NCI-H1105 treated with DMSO at 0.1 percent for 48 hours (cell line): ENCODE measurements at regions not wholly inside any gene's neighbourhood (a gene's known extent, or its start where the extent isn't known, plus 50 kb on each side); places are given as distances from the start of the nearest gene placed in this dataset.
"Not testable (repeated sequence)": the region's sequence is repeated elsewhere in the genome, so short reads cannot be mapped to it uniquely, and the experiment has no call there.

Experiments used
- DNase-seq: peaks from one replicate; lab custom pipeline; 2025; lab: John Stamatoyannopoulos, UW

DNA sequence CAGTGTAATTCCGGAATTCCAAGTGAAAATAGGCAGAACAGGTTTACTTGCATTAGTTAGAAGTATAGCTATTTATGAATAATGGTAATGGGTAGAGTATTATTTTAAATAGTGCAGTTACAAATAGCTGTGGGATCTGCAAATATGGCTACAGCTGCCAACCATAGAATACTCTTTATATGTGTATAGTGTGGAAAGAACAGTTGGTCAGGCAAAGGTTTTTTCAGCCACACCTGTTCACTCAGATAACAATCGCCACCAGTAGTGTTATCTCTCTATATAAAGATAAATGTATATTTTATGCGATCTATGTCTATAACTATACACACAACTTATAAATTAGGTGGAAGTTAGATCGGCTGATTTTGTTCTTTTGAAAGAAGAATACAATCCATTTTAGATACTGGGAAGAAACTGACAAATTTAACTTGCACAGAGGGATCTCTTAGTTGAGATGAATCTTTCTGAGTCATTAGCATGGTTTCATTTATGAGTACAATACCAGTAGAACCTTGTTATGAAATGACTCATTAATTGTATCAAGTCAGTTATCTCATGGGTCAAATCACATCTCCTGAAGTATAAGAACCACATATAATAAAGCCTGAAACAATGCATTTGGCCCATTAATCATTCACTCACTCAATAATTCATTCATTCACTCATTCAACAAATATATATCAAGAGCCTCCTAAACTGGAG lies 100.9 kb upstream of the NR3C2 start:
- DNase-seq: no peak

DNA sequence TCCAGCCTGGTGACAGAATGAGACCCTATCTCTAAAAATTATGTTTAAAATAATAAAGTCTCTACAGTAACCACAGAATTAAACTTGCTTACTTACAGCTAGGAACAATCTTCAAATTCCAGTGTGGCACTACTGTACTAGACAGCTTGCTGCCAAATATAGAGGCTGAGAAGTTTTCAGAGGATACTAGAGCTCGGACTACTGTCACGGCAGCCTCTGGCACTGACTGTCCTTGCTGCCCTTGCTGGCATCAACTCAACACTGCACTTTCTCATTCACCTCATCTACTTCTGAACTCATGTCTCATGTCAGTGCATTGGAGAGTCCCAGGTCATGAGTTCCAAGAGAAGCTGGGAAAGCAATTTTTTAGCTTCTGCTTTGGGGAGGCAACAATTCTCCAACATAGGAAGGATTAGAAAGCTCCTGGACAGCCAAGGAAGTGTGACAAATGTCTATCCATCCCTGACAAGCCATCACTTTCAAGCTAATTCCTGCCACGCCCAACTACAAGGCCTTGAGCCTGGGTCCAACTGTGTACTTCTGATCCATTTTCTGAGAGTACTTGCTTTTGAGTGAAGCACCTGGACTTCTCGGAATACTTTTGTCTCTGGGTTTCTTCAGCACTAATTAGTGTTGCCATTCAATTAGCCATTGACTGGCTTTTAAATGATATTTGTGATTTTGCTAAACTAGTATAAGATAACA lies 98.6 kb upstream of the NR3C2 start:
- no peak for DNase-seq

DNA sequence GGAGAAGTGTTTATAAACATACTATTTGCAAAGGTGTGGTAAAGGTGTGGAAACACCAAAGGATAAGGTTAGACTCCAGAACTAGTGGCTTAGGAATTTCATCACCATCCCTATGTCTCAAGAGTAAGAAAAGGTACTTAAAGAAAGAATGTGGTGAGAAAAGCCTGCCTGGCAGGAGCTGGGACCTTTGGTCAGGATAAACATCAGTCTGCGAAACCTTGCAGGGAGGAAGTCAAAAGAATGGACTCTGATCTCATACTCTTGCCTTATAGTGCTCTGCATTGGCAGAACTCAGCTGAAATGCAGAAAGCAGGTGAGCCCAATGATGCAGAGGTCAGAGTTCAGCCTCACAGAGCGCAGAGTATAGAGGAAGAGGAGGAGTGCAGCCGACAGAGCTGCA lies 97.2 kb upstream of the NR3C2 start:
- no peak for DNase-seq

DNA sequence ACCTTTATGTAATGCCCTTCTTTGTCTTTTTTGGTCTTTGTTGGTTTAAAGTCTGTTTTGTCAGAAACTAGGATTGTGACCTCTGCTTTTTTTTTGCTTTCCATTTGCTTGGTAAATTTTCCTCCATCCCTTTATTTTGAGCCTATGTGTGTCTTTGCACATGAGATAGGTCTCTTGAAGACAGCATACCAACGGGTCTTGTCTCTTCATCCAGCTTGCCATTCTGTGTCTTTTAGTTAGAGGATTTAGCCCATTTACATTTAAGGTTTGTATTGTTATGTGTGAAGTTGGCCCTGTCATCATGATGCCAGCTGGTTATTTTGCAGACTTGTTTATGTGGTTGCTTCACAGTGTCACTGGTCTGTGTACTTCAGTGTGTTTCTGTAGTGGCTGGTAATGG lies 91.6 kb upstream of the NR3C2 start:
- not testable (repeated sequence) for DNase-seq

DNA sequence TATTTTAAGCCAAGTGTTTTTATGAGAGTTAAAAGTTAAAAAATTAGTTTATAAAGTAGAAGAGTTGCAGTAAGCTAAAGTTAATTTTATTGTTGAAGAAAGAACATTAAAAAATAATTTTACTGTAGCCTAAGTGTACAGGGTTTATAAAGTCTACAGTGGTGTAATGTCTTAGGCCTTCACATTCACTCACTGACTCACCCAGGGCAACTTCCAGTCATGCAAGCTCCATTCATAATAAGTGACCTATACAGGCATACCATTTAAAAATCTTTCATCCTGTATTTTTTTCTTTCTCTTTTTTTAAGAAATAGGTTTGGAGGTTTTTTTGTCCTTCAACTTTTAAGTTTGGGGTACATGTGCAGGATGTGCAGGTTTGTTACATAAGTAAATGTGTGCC lies 87.9 kb upstream of the NR3C2 start:
- DNase-seq: no peak

DNA sequence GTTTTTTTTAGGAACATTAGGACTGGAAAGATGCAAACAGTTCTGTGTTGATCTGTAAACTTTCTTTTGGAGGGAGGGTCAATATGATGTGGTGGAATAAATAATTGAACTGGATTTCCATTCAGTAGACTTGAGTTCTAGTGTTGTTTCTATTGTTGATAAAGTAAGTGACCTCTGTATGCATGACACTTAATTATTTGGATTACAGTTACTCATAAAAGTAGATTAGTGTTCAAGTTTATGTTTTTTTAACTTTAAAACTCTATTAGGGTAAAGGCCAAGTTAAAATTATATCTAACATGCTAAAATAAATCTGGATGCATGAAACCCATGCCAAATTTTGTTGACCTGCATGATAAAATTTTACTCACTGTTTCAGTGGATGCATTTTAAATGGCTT lies 85.4 kb upstream of the NR3C2 start:
- no peak for DNase-seq

DNA sequence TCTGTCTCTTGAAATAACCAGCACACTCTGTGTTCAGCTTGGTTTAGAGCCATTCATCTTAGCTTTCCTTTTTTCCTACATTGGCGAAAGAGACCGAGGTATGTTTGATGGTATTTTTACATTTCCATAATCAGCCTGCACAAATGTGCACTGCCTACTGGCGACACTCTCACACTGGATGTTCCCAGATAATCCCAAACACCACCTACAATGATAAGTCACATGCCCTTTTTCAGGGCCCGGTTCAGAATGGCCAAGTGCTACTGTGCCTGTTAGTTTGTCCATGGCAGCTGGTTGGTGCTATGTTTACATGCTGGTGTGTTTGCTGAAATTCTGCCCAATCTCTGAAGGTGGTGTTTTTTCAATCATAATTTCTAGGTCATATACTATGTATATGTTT lies 80.8 kb upstream of the NR3C2 start:
- no peak for DNase-seq

DNA sequence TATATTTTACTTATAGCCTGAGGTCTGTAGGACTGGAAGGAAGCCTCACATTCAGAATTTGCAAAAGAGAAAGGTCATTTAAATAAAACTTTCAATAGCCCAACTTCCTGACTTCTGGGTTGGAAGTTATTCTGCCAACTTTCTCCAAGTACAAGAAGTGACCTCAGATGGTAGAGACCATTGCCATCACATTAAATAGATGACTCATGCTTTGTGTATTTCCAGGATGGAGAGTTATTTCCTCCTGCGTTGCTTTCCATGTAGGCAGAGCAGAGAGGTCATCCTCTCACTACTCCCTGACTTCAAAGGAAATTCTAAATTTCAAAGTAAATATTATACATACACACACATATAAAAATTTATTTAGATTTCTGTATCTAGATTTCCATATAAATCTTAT lies 73.0 kb upstream of the NR3C2 start:
- DNase-seq: no peak

DNA sequence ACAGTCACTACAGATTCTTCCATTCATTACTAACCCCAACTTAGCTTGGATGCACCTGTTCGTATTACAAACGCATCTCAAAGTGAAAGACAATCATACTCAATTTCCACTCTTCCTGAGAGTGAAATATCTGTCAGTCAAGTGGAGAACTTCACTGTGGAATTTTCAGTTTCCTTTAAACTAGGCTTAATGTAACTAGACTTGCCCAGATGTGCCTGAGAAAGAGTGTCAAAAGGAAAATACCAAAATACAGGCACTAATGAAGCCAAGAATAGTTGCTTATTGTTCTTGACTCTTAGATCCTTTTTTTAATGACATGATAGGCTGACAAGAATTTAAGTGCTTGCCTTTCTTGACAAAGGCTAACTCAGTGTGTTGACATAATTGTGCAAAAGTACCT lies 72.4 kb upstream of the NR3C2 start:
- DNase-seq: no peak

DNA sequence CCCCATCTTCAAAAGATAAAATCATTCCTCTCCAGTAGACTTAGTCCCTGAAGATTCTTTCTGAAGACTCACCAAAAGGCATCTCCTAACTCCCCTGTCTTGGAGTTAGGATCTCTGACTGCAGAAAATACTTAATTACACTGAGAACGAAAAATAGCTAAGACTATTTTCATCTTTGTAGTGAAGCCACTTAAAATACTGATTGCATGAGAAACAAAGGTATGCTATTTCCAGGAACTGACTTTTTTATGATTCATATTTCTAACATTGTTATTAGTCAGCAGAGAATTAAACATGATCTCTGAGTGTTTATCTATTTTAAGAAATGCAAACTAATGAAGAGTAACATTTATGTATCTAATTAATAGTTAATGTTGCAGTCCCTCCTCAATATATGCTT lies 71.8 kb upstream of the NR3C2 start:
- no peak for DNase-seq

DNA sequence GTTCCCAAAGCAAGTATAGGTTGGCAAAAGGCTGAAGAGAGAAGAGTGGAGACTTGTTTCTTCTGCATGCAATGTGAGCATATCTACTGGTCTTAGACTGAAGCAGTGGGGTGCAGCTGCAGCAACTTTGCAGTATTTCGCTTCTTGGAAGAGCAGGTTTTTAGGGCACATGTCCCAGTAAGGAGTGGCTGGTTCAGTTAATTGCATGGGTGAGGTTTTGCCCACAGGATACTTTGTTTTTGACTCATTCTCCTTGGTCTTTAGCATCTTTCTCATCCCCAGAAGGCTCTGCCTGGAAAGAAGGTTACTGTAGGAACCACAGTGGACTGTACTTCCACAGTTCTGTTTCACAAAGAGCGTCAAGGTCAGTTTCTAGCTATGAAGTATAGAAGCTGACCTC lies 68.0 kb upstream of the NR3C2 start:
- DNase-seq: no peak

DNA sequence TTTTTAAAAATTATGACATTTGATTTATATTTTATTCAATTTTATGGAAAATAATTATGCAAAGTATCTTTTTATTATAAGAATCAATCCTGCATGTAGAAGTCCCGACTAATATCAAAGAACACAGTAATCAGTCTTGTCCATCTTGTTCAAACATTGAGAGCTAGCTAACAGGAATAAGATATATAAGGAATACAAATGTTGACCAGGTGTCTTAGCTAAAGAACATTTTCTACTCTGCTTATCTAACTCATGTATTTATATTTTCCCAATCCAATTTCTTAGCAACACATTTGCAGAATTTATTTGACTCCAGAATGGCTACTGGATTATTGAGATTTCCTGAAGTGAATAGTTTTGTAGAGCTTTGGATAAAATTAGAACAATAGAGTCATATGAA lies 61.5 kb upstream of the NR3C2 start:
- no peak for DNase-seq

DNA sequence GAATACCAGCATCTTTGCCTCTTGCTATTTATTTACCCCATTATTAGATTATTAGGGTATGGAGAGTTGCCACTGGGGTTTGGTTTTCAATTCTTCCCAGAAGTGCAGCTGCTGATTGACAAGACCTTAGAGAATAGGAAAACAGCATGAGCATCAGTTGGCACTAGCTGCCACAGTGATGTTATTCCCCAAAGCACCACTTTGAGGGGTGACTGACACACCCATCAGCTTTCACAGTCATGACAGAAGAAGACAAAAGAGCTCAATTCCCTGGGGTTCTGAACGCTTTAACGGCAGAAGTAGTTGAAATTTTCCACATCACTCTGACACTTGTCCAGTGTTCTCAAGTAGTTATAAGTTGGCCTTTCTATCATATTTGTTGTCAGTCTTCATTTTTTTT lies 55.0 kb upstream of the NR3C2 start:
- no peak for DNase-seq

DNA sequence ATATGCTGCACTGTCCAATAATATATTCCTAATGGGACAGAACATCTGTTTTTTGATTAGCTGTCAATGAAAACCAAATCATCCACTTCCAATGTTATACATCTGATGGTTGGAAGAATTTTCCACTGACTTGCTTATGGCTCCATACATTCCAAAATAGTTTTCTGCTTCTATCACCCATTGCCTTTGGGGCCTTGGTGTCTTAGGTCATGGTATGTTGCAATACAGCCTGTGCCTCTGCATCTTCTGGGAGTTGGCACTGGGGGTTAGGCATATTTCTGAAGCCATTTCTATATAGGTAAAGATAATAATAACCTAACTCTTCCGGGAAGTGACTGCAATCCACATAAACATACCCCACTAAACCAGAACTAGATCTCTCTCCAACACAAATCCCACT lies 53.2 kb upstream of the NR3C2 start:
- no peak for DNase-seq
